GM23248 (cell line): ENCODE measurements at regions not wholly inside any gene's neighbourhood (a gene's known extent, or its start where the extent isn't known, plus 50 kb on each side); places are given as distances from the start of the nearest gene placed in this dataset.

Source experiments
- DNase-seq: peaks from one replicate; pipeline ENCODE4 v3.0.0-alpha.2; 2015
- H2AFZ ChIP-seq: fragments of 200-600 bp; sonication (generic); 2 replicates; pipeline ENCODE4 v1.6.1; 2016; ENCODE audit warnings: antibody characterized with exemption
- H3F3A ChIP-seq: fragments of 200-600 bp; sonication (generic); 2 replicates; pipeline ENCODE4 v1.6.1; 2016; ENCODE audit warnings: mild to moderate bottlenecking, antibody characterized with exemption, mixed run types; ENCODE audit not compliant: insufficient read depth
- H3K27ac ChIP-seq: fragments of 200-600 bp; sonication (generic); 2 replicates; pipeline ENCODE4 v1.5.1; 2016; ENCODE audit warnings: mild to moderate bottlenecking
- H3K27me3 ChIP-seq: fragments of 200-600 bp; sonication (generic); replicated peaks from 2 replicates; pipeline ENCODE4 v1.6.1; 2016; ENCODE audit warnings: mild to moderate bottlenecking; ENCODE audit not compliant: insufficient read depth
- H3K36me3 ChIP-seq: fragments of 200-600 bp; sonication (generic); 2 replicates; pipeline ENCODE4 v1.6.1; 2016; ENCODE audit warnings: low read depth, mild to moderate bottlenecking
- H3K4me1 ChIP-seq: fragments of 200-600 bp; sonication (generic); 2 replicates; pipeline ENCODE4 v1.6.1; 2016; ENCODE audit warnings: mild to moderate bottlenecking; ENCODE audit not compliant: insufficient read depth
- H3K4me2 ChIP-seq: fragments of 200-600 bp; sonication (generic); one replicate; pipeline ENCODE4 v1.6.1; 2016; ENCODE audit warnings: mild to moderate bottlenecking; ENCODE audit not compliant: unreplicated experiment
- H3K4me3 ChIP-seq: fragments of 200-600 bp; sonication (generic); 2 replicates; pipeline ENCODE4 v1.5.1; 2016; ENCODE audit warnings: mild to moderate bottlenecking
- H3K79me2 ChIP-seq: fragments of 200-600 bp; sonication (generic); 2 replicates; pipeline ENCODE4 v1.6.1; 2016; ENCODE audit warnings: mild to moderate bottlenecking; ENCODE audit not compliant: insufficient read depth
- H3K9ac ChIP-seq: fragments of 200-600 bp; sonication (generic); 2 replicates; pipeline ENCODE4 v1.6.1; 2016; ENCODE audit warnings: mild to moderate bottlenecking
- H3K9me2 ChIP-seq: fragments of 200-600 bp; sonication (generic); 2 replicates; pipeline ENCODE4 v1.6.1; 2016; ENCODE audit warnings: mixed run types, mild to moderate bottlenecking, moderate library complexity; ENCODE audit not compliant: insufficient read depth
- H3K9me3 ChIP-seq: fragments of 200-600 bp; sonication (generic); one replicate; pipeline ENCODE4 v1.6.1; 2017; ENCODE audit warnings: low read depth
- H4K20me1 ChIP-seq: fragments of 200-600 bp; sonication (generic); 2 replicates; pipeline ENCODE4 v1.6.0; 2016; ENCODE audit not compliant: insufficient read depth
- EZH2 ChIP-seq: fragments of 200-600 bp; sonication (generic); IDR thresholded peaks from 2 replicates; pipeline ENCODE4 v1.6.1; 2018; ENCODE audit warnings: antibody characterized with exemption, mild to moderate bottlenecking; ENCODE audit not compliant: insufficient read depth, poor library complexity, severe bottlenecking
- EZH2phosphoT487 ChIP-seq: fragments of 200-600 bp; sonication (generic); IDR thresholded peaks from 2 replicates; pipeline ENCODE4 v1.6.1; 2018; ENCODE audit warnings: antibody characterized with exemption, moderate library complexity, mild to moderate bottlenecking, low read depth; ENCODE audit not compliant: insufficient read depth
- WGBS, 2 experiments: methylation state at CpG; one replicate each; pipeline ENCODE4 v1.1.6; 2015 to 2017; ENCODE audit warnings: low lambda C conversion rate in 2 of 2, low coverage in 1 of 2; ENCODE audit errors: missing lambda C conversion rate in 2 of 2; 5-methylcytosine and 5-hydroxymethylcytosine counted together
- in situ Hi-C: fragments of 300-500 bp; cut with MboI; formaldehyde crosslinking; loops from 2 replicates; pipeline ENCODE4 v1.15.0; 2020

GRCh38 chr4:96039803-96040436 lies 200.0 kb downstream of the PDHA2 start:
- no peaks in the 10 kb centered on the region for H3K9me3 ChIP-seq
- H4K20me1 ChIP-seq: no peaks in the 10 kb centered on the region
- in situ Hi-C loops: no loop called here
- DNase-seq: no peak
- no peaks in the 10 kb centered on the region for H3K27me3 ChIP-seq
- no peaks in the 10 kb centered on the region for H3K4me1 ChIP-seq
- H3K36me3 ChIP-seq: no peaks in the 10 kb centered on the region
- no peaks in the 10 kb centered on the region for H3K9me2 ChIP-seq
- H3K79me2 ChIP-seq: no peaks in the 10 kb centered on the region
- no peak overlapping the region for H3K27ac ChIP-seq
- no peak for TF ChIP-seq EZH2
- no peak for TF ChIP-seq EZH2phosphoT487
- no peak overlapping the region for H3K4me3 ChIP-seq
- H3K9ac ChIP-seq: no peak overlapping the region
- H3K4me2 ChIP-seq: no peak overlapping the region
- 6 to 8% methylated on average over 2 of the region's 2 CpGs for WGBS, 2 experiments
- no peak overlapping the region for H2AFZ ChIP-seq
- H3F3A ChIP-seq: no peaks in the 10 kb centered on the region

- H3K27ac ChIP-seq: no peak overlapping the region
- H4K20me1 ChIP-seq: no peaks in the 10 kb centered on the region
- H3K4me1 ChIP-seq: no peaks in the 10 kb centered on the region
- no peak overlapping the region for H3K4me3 ChIP-seq
- 46 to 49% methylated on average over 4 of the region's 4 CpGs for WGBS, 2 experiments
- H3K9me2 ChIP-seq: no peaks in the 10 kb centered on the region
- H3K27me3 ChIP-seq: no peaks in the 10 kb centered on the region
- in situ Hi-C loops: no loop called here
- H3K9ac ChIP-seq: no peak overlapping the region
- H3K36me3 ChIP-seq: no peaks in the 10 kb centered on the region
- no peak overlapping the region for H2AFZ ChIP-seq
- no peak for DNase-seq
- no peaks in the 10 kb centered on the region for H3F3A ChIP-seq
- H3K4me2 ChIP-seq: no peak overlapping the region
- H3K9me3 ChIP-seq: no peaks in the 10 kb centered on the region
- TF ChIP-seq EZH2phosphoT487: no peak
- TF ChIP-seq EZH2: no peak
- H3K79me2 ChIP-seq: no peaks in the 10 kb centered on the region
These were observed 205.1 kb downstream of the PDHA2 start for GRCh38 chr4:96044971-96045370.

GRCh38 chr4:96052827-96053226 lies 212.9 kb downstream of the PDHA2 start:
- no peaks in the 10 kb centered on the region for H4K20me1 ChIP-seq
- 17 to 18% methylated on average over 1 of the region's 1 CpG for WGBS, 2 experiments
- no peaks in the 10 kb centered on the region for H3K4me1 ChIP-seq
- TF ChIP-seq EZH2: no peak
- TF ChIP-seq EZH2phosphoT487: no peak
- H3K9me3 ChIP-seq: no peaks in the 10 kb centered on the region
- DNase-seq: no peak
- no peaks in the 10 kb centered on the region for H3K27me3 ChIP-seq
- H3K27ac ChIP-seq: no peak overlapping the region
- H3K36me3 ChIP-seq: no peaks in the 10 kb centered on the region
- no peaks in the 10 kb centered on the region for H3K79me2 ChIP-seq
- H3F3A ChIP-seq: no peaks in the 10 kb centered on the region
- H2AFZ ChIP-seq: no peak overlapping the region
- H3K4me3 ChIP-seq: no peak overlapping the region
- no peaks in the 10 kb centered on the region for H3K9me2 ChIP-seq
- no peak overlapping the region for H3K9ac ChIP-seq
- no peak overlapping the region for H3K4me2 ChIP-seq
- in situ Hi-C loops: no loop called here

- in situ Hi-C loops: no loop called here
- Histone ChIP-seq H3K4me3 (no peak overlapping the region), H3K9ac (no peak overlapping the region), H3K4me1 (no peaks in the 10 kb centered on the region), H3K9me3 (no peaks in the 10 kb centered on the region), H3K27ac (no peak overlapping the region), H2AFZ (no peak overlapping the region), H3K4me2 (no peak overlapping the region), H3K9me2 (no peaks in the 10 kb centered on the region), H3F3A (no peaks in the 10 kb centered on the region), H3K79me2 (no peaks in the 10 kb centered on the region), H4K20me1 (no peaks in the 10 kb centered on the region), H3K36me3 (no peaks in the 10 kb centered on the region), H3K27me3 (no peaks in the 10 kb centered on the region)
- 37 to 41% methylated on average over 12 of the region's 12 CpGs for WGBS, 2 experiments
- TF ChIP-seq EZH2phosphoT487 (no peak), EZH2 (no peak)
- DNase-seq: no peak
These were observed 216.5 kb downstream of the PDHA2 start for GRCh38 chr4:96056346-96056934.

- Histone ChIP-seq H3K27ac (no peak overlapping the region), H3K9me2 (no peaks in the 10 kb centered on the region), H3K9ac (no peak overlapping the region), H3K4me1 (no peaks in the 10 kb centered on the region), H3K27me3 (no peaks in the 10 kb centered on the region), H3F3A (no peaks in the 10 kb centered on the region), H3K79me2 (no peaks in the 10 kb centered on the region), H3K36me3 (no peaks in the 10 kb centered on the region), H3K9me3 (no peaks in the 10 kb centered on the region), H3K4me2 (no peak overlapping the region), H3K4me3 (no peak overlapping the region), H2AFZ (no peak overlapping the region), H4K20me1 (no peaks in the 10 kb centered on the region)
- DNase-seq: no peak
- TF ChIP-seq EZH2: no peak
- no peak for TF ChIP-seq EZH2phosphoT487
- in situ Hi-C loops: no loop called here
- WGBS, 2 experiments: 12% methylated on average over 2 of the region's 2 CpGs
These were observed 223.7 kb downstream of the PDHA2 start for GRCh38 chr4:96063639-96064038.
